Spleen (tissue), 11 donors: ENCODE measurements at regions not wholly inside any gene's neighbourhood (a gene's known extent, or its start where the extent isn't known, plus 50 kb on each side); places are given as distances from the start of the nearest gene placed in this dataset.

Experiments
- DNase-seq: peaks from one replicate; pipeline ENCODE4 v3.0.0-alpha.2; 2020
- H3K27ac ChIP-seq, 8 donors: fragments of 200-600 bp; sonication (generic) in 7 of 8; 1 replicate in 4 of 8; 2 replicates in 4 of 8; pipeline versions ENCODE4 v1.5.0 to v1.8.0; 2016 to 2021; ENCODE audit warnings: inconsistent platforms in 4 of 8, mild to moderate bottlenecking in 4 of 8, moderate library complexity in 1 of 8
- H3K27me3 ChIP-seq, 7 donors: fragments of 200-600 bp; sonication (generic) in 6 of 7; replicated peaks in 1 of 7; 1 replicate in 4 of 7; 2 replicates in 3 of 7; pipeline versions ENCODE4 v1.5.0 to v1.8.0; 2016 to 2021; ENCODE audit warnings: inconsistent platforms in 3 of 7, mild to moderate bottlenecking in 1 of 7
- H3K36me3 ChIP-seq, 6 donors: fragments of 200-600 bp; sonication (generic) in 5 of 6; 1 replicate in 4 of 6; 2 replicates in 2 of 6; pipeline versions ENCODE4 v1.5.0 to v1.8.0; 2016 to 2021; ENCODE audit warnings: inconsistent platforms in 2 of 6
- H3K4me1 ChIP-seq, 6 donors: fragments of 200-600 bp; sonication (generic) in 5 of 6; 1 replicate in 3 of 6; 2 replicates in 3 of 6; pipeline versions ENCODE4 v1.5.0 to v1.8.0; 2016 to 2021; ENCODE audit warnings: inconsistent platforms in 3 of 6
- H3K4me3 ChIP-seq, 8 donors: fragments of 200-600 bp; sonication (generic) in 7 of 8; 1 replicate in 4 of 8; 2 replicates in 4 of 8; pipeline versions ENCODE4 v1.5.0 to v1.8.0; 2016 to 2021; ENCODE audit warnings: inconsistent platforms in 4 of 8, mild to moderate bottlenecking in 4 of 8, moderate library complexity in 2 of 8
- H3K9me3 ChIP-seq, 8 donors: fragments of 200-600 bp; sonication (generic) in 7 of 8; 1 replicate in 4 of 8; 2 replicates in 4 of 8; pipeline versions ENCODE4 v1.5.0 to v1.8.0; 2016 to 2021; ENCODE audit warnings: inconsistent platforms in 4 of 8
- CTCF ChIP-seq, 11 experiments: fragments of 200-600 bp in 7 of 11; fragments of 450-650 bp in 4 of 11; sonication (generic) in 4 of 11; IDR thresholded peaks in 8 of 11; conservative IDR thresholded peaks in 3 of 11; 1 replicate in 7 of 11; 2 replicates in 4 of 11; pipeline versions ENCODE4 v1.4.0 to v1.8.0; 2016 to 2021; ENCODE audit warnings: antibody characterized with exemption in 11 of 11, inconsistent platforms in 4 of 11, mild to moderate bottlenecking in 1 of 11
- POLR2A ChIP-seq, 3 donors: fragments of 450-650 bp; IDR thresholded peaks; one replicate each; pipeline ENCODE4 v1.5.1; 2017; ENCODE audit warnings: antibody characterized with exemption in 3 of 3, mild to moderate bottlenecking in 1 of 3
- POLR2AphosphoS5 ChIP-seq, 3 donors: sonication (generic); formaldehyde crosslinking; IDR thresholded peaks; one replicate each; pipeline ENCODE4 v1.5.1; 2017; ENCODE audit warnings: antibody characterized with exemption in 3 of 3
- WGBS, 5 donors: extraction: QIAGEN DNeasy Blood & Tissue Kit in 3 of 5; methylation state at CpG; one replicate each; pipeline versions ENCODE4 v1.1.5 to v1.1.7; 2013 to 2018; 5-methylcytosine and 5-hydroxymethylcytosine counted together
- intact Hi-C: fragments of 100-400 bp; cut with DNase I; formaldehyde crosslinking; loops from one replicate; pipeline ENCODE4 v1.15.0; 2023; ENCODE audit warnings: low total_unique reads
- donor health status: healthy with polysubstance abuse.
- donor health status: DM: no; HTN: no; CAD: no; lungs with moderate emphysema.
- donor health status: DM: no; HTN: no; CAD: no.
- donor health status: Bipolar disorder and iron deficiency.
- donor health status: healthy.
- donor health status: DM: no; HTN: no; CAD: no.
- donor health status: DM: yes; HTN: yes; CAD: no.

- Histone ChIP-seq H3K9me3 (no peaks in the 10 kb centered on the region), H3K27ac (peak overlapping the region in 3 of 8 donors; percentile 36 to 83 (median 80)), H3K4me1 (peaks cover 11 to 60% (median 30%) of the 10 kb centered on the region in 6 donors), H3K27me3 (no peaks in the 10 kb centered on the region), H3K36me3 (peaks cover 0 to 8% (median 0%) of the 10 kb centered on the region in 6 donors), H3K4me3 (no peak overlapping the region)
- no peak for TF ChIP-seq POLR2AphosphoS5 (IDR thresholded peaks at IDR 0.05)
- no peak for TF ChIP-seq CTCF (IDR thresholded peaks at IDR 0.05 in 8 of 11, conservative IDR thresholded peaks at IDR 0.05 in 3 of 11)
- TF ChIP-seq POLR2A (IDR thresholded peaks at IDR 0.05): no peak
- peak; percentile 36 for DNase-seq
- WGBS, 5 donors: 72 to 95% (median 90%) methylated on average over 7 of the region's 7 CpGs
- intact Hi-C loops: no loop called here
These were observed 112.2 kb upstream of the IPO9 start for GRCh38 chr1:201716742-201717135.

- no peak for TF ChIP-seq POLR2AphosphoS5 (IDR thresholded peaks at IDR 0.05)
- no peak for TF ChIP-seq CTCF (IDR thresholded peaks at IDR 0.05 in 8 of 11, conservative IDR thresholded peaks at IDR 0.05 in 3 of 11)
- TF ChIP-seq POLR2A (IDR thresholded peaks at IDR 0.05): no peak
- Histone ChIP-seq H3K36me3 (peaks cover 0 to 8% (median 0%) of the 10 kb centered on the region in 6 donors), H3K27ac (peak overlapping the region in 1 of 8 donors; percentile 80), H3K4me3 (no peak overlapping the region), H3K9me3 (no peaks in the 10 kb centered on the region), H3K4me1 (peaks cover 11 to 55% (median 27%) of the 10 kb centered on the region in 6 donors), H3K27me3 (no peaks in the 10 kb centered on the region)
- peak; percentile 21 for DNase-seq
- 84 to 98% (median 96%) methylated on average over 3 of the region's 3 CpGs for WGBS, 5 donors
- intact Hi-C loops: no loop called here
These were observed 111.7 kb upstream of the IPO9 start for GRCh38 chr1:201717286-201717685.

GRCh38 chr1:201718346-201719202 lies 110.4 kb upstream of the IPO9 start:
- WGBS, 5 donors: 90 to 97% (median 94%) methylated on average over 17 to 36 of the region's 36 CpGs
- TF ChIP-seq POLR2AphosphoS5 (IDR thresholded peaks at IDR 0.05): no peak
- no peak for TF ChIP-seq POLR2A (IDR thresholded peaks at IDR 0.05)
- no peak for TF ChIP-seq CTCF (IDR thresholded peaks at IDR 0.05 in 8 of 11, conservative IDR thresholded peaks at IDR 0.05 in 3 of 11)

GRCh38 chr1:201719812-201720521 lies 109.0 kb upstream of the IPO9 start:
- intact Hi-C loops: no loop called here
- peaks cover 0 to 8% (median 0%) of the 10 kb centered on the region in 6 donors for H3K36me3 ChIP-seq
- 55 to 80% (median 69%) methylated on average over 8 to 9 of the region's 9 CpGs for WGBS, 5 donors
- DNase-seq: peak; percentile 60
- no peak overlapping the region for H3K27ac ChIP-seq
- H3K9me3 ChIP-seq: no peaks in the 10 kb centered on the region
- no peak for TF ChIP-seq POLR2AphosphoS5 (IDR thresholded peaks at IDR 0.05)
- TF ChIP-seq CTCF (IDR thresholded peaks at IDR 0.05 in 8 of 11, conservative IDR thresholded peaks at IDR 0.05 in 3 of 11): no peak
- TF ChIP-seq POLR2A (IDR thresholded peaks at IDR 0.05): no peak
- no peaks in the 10 kb centered on the region for H3K27me3 ChIP-seq
- peaks cover 6 to 34% (median 18%) of the 10 kb centered on the region in 6 donors for H3K4me1 ChIP-seq
- no peak overlapping the region for H3K4me3 ChIP-seq

More at GRCh38 chr1:201718346-201719202, 110.4 kb upstream of the IPO9 start:
- Histone ChIP-seq H3K27me3 (no peaks in the 10 kb centered on the region), H3K36me3 (peaks cover 0 to 8% (median 0%) of the 10 kb centered on the region in 6 donors), H3K27ac (no peak overlapping the region), H3K4me3 (no peak overlapping the region), H3K9me3 (no peaks in the 10 kb centered on the region), H3K4me1 (peaks cover 6 to 43% (median 18%) of the 10 kb centered on the region in 6 donors)
- peak; percentile 71 for DNase-seq
- intact Hi-C loops: no loop called here
